NB4 (cell line): ENCODE measurements at regions not wholly inside any gene's neighbourhood (a gene's known extent, or its start where the extent isn't known, plus 50 kb on each side); places are given as distances from the start of the nearest gene placed in this dataset.

Experiments
- DNase-seq: peaks from one replicate; pipeline ENCODE4 v3.0.0; 2010; ENCODE audit warnings: low read depth
- H3K4me3 ChIP-seq: one replicate; pipeline ENCODE4 v1.5.1; 2011; ENCODE audit warnings: mild to moderate bottlenecking, low read depth, low read length, moderate library complexity
- CTCF ChIP-seq: IDR thresholded peaks from one replicate; pipeline ENCODE4 v1.5.1; 2012; ENCODE audit warnings: low read depth, low read length
- MAX ChIP-seq: IDR thresholded peaks from 2 replicates; pipeline ENCODE4 v1.6.1; 2011; ENCODE audit warnings: low read depth, low read length
- MYC ChIP-seq: IDR thresholded peaks from 2 replicates; pipeline ENCODE4 v1.6.1; 2011; ENCODE audit warnings: low read depth, low read length
- POLR2A ChIP-seq: IDR thresholded peaks from 2 replicates; pipeline ENCODE4 v1.6.1; 2011; ENCODE audit warnings: mild to moderate bottlenecking; ENCODE audit not compliant: insufficient read length; ENCODE audit errors: extremely low read depth

- TF ChIP-seq POLR2A (no peak), CTCF (no peak), MAX (no peak), MYC (no peak)
- DNase-seq, result no peak
- no peak overlapping the region for H3K4me3 ChIP-seq
These were observed 235.2 kb upstream of the CDH5 start for GRCh38 chr16:66131156-66131807.

- H3K4me3 ChIP-seq, result no peak overlapping the region
- DNase-seq, result no peak
- TF ChIP-seq MAX (no peak), POLR2A (no peak), MYC (no peak), CTCF (no peak)
These were observed 236.1 kb upstream of the CDH5 start for GRCh38 chr16:66130296-66130905.

- DNase-seq, result no peak
- TF ChIP-seq CTCF, result no peak
- TF ChIP-seq POLR2A, result no peak
- no peak for TF ChIP-seq MYC
- TF ChIP-seq MAX, result no peak
These were observed 237.3 kb upstream of the CDH5 start for GRCh38 chr16:66129196-66129595.

GRCh38 chr16:66128371-66128770 lies 238.1 kb upstream of the CDH5 start:
- no peak for TF ChIP-seq POLR2A
- no peak for TF ChIP-seq MAX
- no peak for TF ChIP-seq MYC
- no peak for TF ChIP-seq CTCF
- DNase-seq, result no peak
- H3K4me3 ChIP-seq, result no peak overlapping the region

More at GRCh38 chr16:66129196-66129595, 237.3 kb upstream of the CDH5 start:
- no peak overlapping the region for H3K4me3 ChIP-seq

GRCh38 chr16:66127459-66128370 lies 238.8 kb upstream of the CDH5 start:
- H3K4me3 ChIP-seq, result no peak overlapping the region

More at GRCh38 chr16:66127459-66128370, 238.8 kb upstream of the CDH5 start:
- DNase-seq, result no peak
- TF ChIP-seq CTCF (no peak), MAX (no peak), POLR2A (no peak), MYC (no peak)
